T-helper 17 cell (primary cell): ENCODE measurements at regions not wholly inside any gene's neighbourhood (a gene's known extent, or its start where the extent isn't known, plus 50 kb on each side); places are given as distances from the start of the nearest gene placed in this dataset.
"Not testable (repeated sequence)": the region's sequence is repeated elsewhere in the genome, so short reads cannot be mapped to it uniquely, and the experiment has no call there.

Experiments used
- ATAC-seq: fragments of 150-1000 bp; cut with Tn5 transposase; 2 replicates; pipeline ENCODE4 v1.10.0; 2021; ENCODE audit warnings: mild to moderate bottlenecking, moderate library complexity
- DNase-seq, 3 donors: peaks; one replicate each; pipeline versions ENCODE4 v3.0.0 to v3.0.0-alpha.2; 2020 to 2021
- H3K9me3 ChIP-seq: one replicate; pipeline ENCODE4 v1.7.0; 2013; ENCODE audit warnings: low read length, mild to moderate bottlenecking; ENCODE audit not compliant: control insufficient read depth, poor library complexity, severe bottlenecking
- H3K27ac Mint-ChIP-seq: one replicate; pipeline ENCODE4 v1.8.0; 2022; ENCODE audit warnings: mild to moderate bottlenecking, moderate library complexity, mixed read lengths
- H3K27me3 Mint-ChIP-seq: one replicate; pipeline ENCODE4 v1.8.0; 2022; ENCODE audit warnings: mixed read lengths
- H3K36me3 Mint-ChIP-seq: one replicate; pipeline ENCODE4 v1.8.0; 2022; ENCODE audit warnings: low read depth, mixed read lengths
- H3K4me1 Mint-ChIP-seq: one replicate; pipeline ENCODE4 v1.8.0; 2022; ENCODE audit warnings: mild to moderate bottlenecking, mixed read lengths
- H3K4me3 Mint-ChIP-seq: one replicate; pipeline ENCODE4 v1.8.0; 2022; ENCODE audit warnings: mild to moderate bottlenecking, moderate library complexity, mixed read lengths

DNA sequence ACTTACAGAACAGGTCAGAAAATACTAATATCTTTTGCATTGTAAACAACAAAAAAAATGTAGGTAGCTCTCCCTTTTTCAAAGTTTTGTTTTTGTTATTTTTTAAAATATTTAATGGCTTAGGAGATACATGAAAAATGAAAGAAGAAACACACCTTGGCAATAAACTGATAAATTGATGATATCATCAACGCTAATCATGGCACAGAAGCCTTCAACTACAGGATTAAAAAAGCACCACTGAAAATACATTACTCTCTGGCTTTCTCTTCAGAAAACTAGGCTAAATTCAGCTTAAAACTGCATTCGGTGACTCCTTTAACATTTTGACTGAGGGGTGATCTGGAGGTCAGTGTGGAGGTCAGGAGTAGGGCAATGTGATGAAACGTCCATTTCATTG, 1018.8 kb upstream of the FANCL start:
- ATAC-seq = no peak
- no peak overlapping the region for H3K4me3 Mint-ChIP-seq
- no peaks in the 10 kb centered on the region for H3K27me3 Mint-ChIP-seq

GRCh38 chr2:59256290-59256689, 1015.2 kb upstream of the FANCL start:
- H3K9me3 ChIP-seq = no peaks in the 10 kb centered on the region
- Mint-ChIP-seq H3K4me1 (no peaks in the 10 kb centered on the region), H3K36me3 (no peaks in the 10 kb centered on the region), H3K27me3 (no peaks in the 10 kb centered on the region), H3K27ac (no peak overlapping the region), H3K4me3 (no peak overlapping the region)
- ATAC-seq (no peak), DNase-seq (no peak)

More for the DNA sequence above, 1018.8 kb upstream of the FANCL start:
- H3K9me3 ChIP-seq = no peaks in the 10 kb centered on the region
- Mint-ChIP-seq H3K27ac (no peak overlapping the region), H3K36me3 (no peaks in the 10 kb centered on the region), H3K4me1 (no peaks in the 10 kb centered on the region)
- no peak for DNase-seq

DNA sequence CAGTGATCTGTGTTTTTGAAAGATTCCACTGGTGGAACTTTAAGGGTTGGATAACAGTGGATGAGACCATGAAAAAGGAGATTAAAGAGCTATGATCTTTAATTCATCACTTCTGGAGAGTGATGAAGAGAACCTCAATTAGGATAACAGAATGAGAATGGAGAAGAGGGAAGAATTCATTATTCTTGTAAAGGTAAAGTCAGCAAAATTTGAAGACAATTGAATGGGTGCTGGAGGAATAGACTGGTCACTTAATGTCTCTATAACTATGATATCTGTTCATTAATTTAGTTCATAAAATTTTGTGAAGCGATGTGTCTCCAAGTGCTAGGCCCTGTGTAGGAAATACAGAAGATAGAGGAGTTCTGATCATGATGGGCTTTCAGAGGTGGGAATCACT, 1013.2 kb upstream of the FANCL start:
- H3K4me3 Mint-ChIP-seq = no peak overlapping the region
- no peaks in the 10 kb centered on the region for H3K4me1 Mint-ChIP-seq
- no peaks in the 10 kb centered on the region for H3K36me3 Mint-ChIP-seq
- ATAC-seq = no peak
- no peak overlapping the region for H3K27ac Mint-ChIP-seq
- H3K9me3 ChIP-seq = no peaks in the 10 kb centered on the region
- no peaks in the 10 kb centered on the region for H3K27me3 Mint-ChIP-seq
- no peak for DNase-seq

DNA sequence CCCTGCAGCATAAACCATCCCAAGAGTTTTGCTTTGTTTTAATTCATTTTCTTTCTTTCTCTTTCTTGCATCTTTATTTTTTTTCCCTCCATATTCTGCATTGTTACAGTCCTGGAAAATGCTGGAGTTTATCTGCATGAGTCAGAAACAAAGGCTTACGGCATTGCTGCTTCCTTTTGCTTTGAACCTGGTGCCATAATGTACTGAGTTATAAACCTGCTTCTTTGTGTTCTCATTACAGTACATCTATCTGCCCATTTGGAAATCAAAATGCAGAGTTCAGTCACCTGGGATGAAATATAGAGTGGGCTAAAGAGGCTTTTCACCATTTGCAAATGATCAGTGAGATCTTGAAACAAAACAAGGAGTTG, 1009.2 kb upstream of the FANCL start:
- no peak overlapping the region for H3K27ac Mint-ChIP-seq
- no peaks in the 10 kb centered on the region for H3K27me3 Mint-ChIP-seq
- ATAC-seq (no peak), DNase-seq (no peak)
- no peaks in the 10 kb centered on the region for H3K9me3 ChIP-seq
- H3K36me3 Mint-ChIP-seq = no peaks in the 10 kb centered on the region
- no peak overlapping the region for H3K4me3 Mint-ChIP-seq
- H3K4me1 Mint-ChIP-seq = no peaks in the 10 kb centered on the region

DNA sequence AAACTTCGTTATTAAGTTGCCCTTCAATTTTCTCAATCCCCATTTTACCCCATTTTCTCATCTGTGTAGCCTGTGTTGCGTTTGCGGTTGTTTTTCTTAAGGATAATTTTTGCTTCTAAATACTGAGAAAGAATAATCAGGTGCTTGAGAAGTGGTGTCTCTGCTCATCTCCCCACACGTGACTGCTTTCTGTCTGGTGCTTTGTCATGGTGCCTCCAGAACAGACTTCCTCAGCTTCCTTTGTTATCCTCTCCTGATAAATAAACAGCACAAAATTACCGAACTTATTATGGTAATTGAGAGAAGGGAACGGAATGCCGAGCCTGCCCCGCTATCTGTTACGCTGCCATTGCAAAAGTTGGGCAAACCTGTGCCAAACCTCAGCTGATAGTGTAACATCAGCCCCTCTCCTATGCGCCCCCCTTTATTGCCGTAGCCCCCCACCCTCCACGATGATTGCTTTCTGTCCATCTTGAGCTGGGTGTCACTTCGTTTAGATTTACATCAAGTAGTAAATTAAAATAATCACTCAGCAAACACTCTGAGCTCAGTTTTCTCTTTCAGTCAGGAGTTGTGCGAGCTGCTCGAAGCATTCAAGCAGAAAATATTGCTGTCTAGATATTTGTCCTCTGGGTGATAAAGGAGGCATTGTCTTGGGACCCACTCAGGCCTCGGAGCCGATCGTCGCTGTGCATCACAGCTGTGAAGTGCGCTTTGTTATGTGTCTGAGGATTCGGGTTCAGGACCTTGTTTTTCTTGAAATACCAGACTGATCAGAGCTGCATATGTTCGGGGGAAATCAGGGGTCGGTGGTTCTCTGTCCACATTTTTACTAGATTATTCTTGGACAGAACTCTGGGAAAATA, 1008.5 kb upstream of the FANCL start:
- H3K4me1 Mint-ChIP-seq = no peaks in the 10 kb centered on the region
- DNase-seq (no peak), ATAC-seq (no peak)
- no peaks in the 10 kb centered on the region for H3K36me3 Mint-ChIP-seq
- no peak overlapping the region for H3K4me3 Mint-ChIP-seq
- H3K9me3 ChIP-seq = no peaks in the 10 kb centered on the region
- H3K27ac Mint-ChIP-seq = no peak overlapping the region
- no peaks in the 10 kb centered on the region for H3K27me3 Mint-ChIP-seq

- no peaks in the 10 kb centered on the region for H3K27me3 Mint-ChIP-seq
- DNase-seq (no peak), ATAC-seq (no peak)
- no peak overlapping the region for H3K27ac Mint-ChIP-seq
- no peak overlapping the region for H3K4me3 Mint-ChIP-seq
- no peaks in the 10 kb centered on the region for H3K36me3 Mint-ChIP-seq
- no peaks in the 10 kb centered on the region for H3K4me1 Mint-ChIP-seq
- no peaks in the 10 kb centered on the region for H3K9me3 ChIP-seq
Observed at GRCh38 chr2:59239146-59239545, 998.0 kb upstream of the FANCL start.

- DNase-seq (no peak), ATAC-seq (no peak)
- no peaks in the 10 kb centered on the region for H3K4me1 Mint-ChIP-seq
- H3K9me3 ChIP-seq = no peaks in the 10 kb centered on the region
- H3K36me3 Mint-ChIP-seq = no peaks in the 10 kb centered on the region
- no peak overlapping the region for H3K27ac Mint-ChIP-seq
- H3K27me3 Mint-ChIP-seq = no peaks in the 10 kb centered on the region
- H3K4me3 Mint-ChIP-seq = no peak overlapping the region
Observed at GRCh38 chr2:59237311-59237710, 996.2 kb upstream of the FANCL start.

- DNase-seq (no peak), ATAC-seq (no peak)
- no peaks in the 10 kb centered on the region for H3K36me3 Mint-ChIP-seq
- H3K9me3 ChIP-seq = no peaks in the 10 kb centered on the region
- no peaks in the 10 kb centered on the region for H3K27me3 Mint-ChIP-seq
- H3K4me1 Mint-ChIP-seq = no peaks in the 10 kb centered on the region
- H3K27ac Mint-ChIP-seq = no peak overlapping the region
- no peak overlapping the region for H3K4me3 Mint-ChIP-seq
Observed at GRCh38 chr2:59236723-59237122, 995.6 kb upstream of the FANCL start.

- DNase-seq = no peak
- no peak for ATAC-seq
- Mint-ChIP-seq H3K4me1 (no peaks in the 10 kb centered on the region), H3K27me3 (no peaks in the 10 kb centered on the region), H3K36me3 (no peaks in the 10 kb centered on the region), H3K4me3 (no peak overlapping the region), H3K27ac (no peak overlapping the region)
- H3K9me3 ChIP-seq = no peaks in the 10 kb centered on the region
Observed at GRCh38 chr2:59233920-59234319, 992.8 kb upstream of the FANCL start.

GRCh38 chr2:59233448-59233847, 992.3 kb upstream of the FANCL start:
- no peak overlapping the region for H3K4me3 Mint-ChIP-seq
- H3K9me3 ChIP-seq = no peaks in the 10 kb centered on the region
- no peaks in the 10 kb centered on the region for H3K27me3 Mint-ChIP-seq
- DNase-seq (no peak), ATAC-seq (no peak)
- H3K36me3 Mint-ChIP-seq = no peaks in the 10 kb centered on the region
- no peak overlapping the region for H3K27ac Mint-ChIP-seq
- H3K4me1 Mint-ChIP-seq = no peaks in the 10 kb centered on the region

DNA sequence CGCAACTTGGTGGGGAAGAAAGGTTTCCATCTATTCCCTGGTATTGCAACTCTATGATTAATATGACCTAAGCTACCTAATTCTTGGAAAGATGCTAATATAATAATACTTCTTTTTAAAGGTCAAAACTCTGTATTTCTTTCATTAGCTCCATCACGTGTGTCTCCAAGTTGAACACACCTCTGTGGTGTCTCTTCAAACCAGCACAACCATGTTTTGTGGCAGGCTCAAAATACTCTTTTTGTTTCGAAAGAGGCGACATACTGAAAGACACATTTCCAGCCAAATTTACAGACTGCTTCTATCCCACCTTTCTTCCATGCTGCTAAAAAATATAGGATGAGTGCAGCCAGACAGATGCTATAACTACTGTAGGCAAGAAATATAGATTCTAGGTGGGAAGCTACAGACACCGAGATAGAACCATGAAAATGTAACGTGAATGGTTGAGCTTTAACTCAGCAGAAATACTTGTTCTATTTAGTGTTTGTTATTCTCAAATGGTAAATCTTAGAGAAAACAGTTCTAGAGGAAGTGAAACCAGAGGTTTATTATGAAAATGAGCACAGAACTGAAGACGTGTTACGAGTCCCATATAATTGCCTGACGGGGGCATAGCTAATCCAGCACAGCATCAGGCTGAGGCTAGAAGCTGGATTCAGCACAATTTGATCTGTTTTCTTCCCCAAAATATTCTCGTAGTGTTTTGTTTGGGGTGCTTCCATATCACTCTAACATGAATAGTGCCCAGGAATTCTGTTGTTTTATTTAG, 991.5 kb upstream of the FANCL start:
- DNase-seq (no peak), ATAC-seq (no peak)
- Mint-ChIP-seq H3K27ac (no peak overlapping the region), H3K36me3 (no peaks in the 10 kb centered on the region), H3K27me3 (no peaks in the 10 kb centered on the region), H3K4me3 (no peak overlapping the region), H3K4me1 (no peaks in the 10 kb centered on the region)
- no peaks in the 10 kb centered on the region for H3K9me3 ChIP-seq

DNA sequence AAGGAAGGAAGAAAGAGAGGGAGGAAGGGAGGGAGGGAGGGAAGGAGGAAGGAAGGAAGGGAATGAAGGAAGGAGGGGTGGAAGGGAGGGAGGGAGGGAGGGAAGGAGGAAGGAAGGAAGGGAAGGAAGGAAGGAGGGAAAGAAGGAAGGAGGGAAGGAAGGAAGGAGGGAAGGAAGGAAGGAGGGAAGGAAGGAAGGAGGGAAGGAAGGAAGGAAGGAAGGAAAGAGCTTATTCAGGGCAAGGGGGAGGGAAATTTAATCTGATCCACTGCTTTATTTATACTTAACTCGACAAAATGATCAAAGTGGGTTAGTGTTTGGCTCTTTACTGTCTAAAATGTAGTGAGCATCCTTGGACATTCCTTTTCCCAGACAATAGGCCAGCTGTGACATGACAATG, 985.2 kb upstream of the FANCL start:
- not testable (repeated sequence) for H3K36me3 Mint-ChIP-seq, H3K4me3 Mint-ChIP-seq, H3K27ac Mint-ChIP-seq, ATAC-seq, H3K4me1 Mint-ChIP-seq, H3K27me3 Mint-ChIP-seq, H3K9me3 ChIP-seq, DNase-seq

- no peaks in the 10 kb centered on the region for H3K9me3 ChIP-seq
- ATAC-seq (no peak), DNase-seq (no peak)
- H3K4me3 Mint-ChIP-seq = no peak overlapping the region
- no peak overlapping the region for H3K27ac Mint-ChIP-seq
- H3K27me3 Mint-ChIP-seq = no peaks in the 10 kb centered on the region
- no peaks in the 10 kb centered on the region for H3K4me1 Mint-ChIP-seq
- no peaks in the 10 kb centered on the region for H3K36me3 Mint-ChIP-seq
Observed at GRCh38 chr2:59223742-59224141, 982.6 kb upstream of the FANCL start.

GRCh38 chr2:59217360-59217759, 976.2 kb upstream of the FANCL start:
- no peak overlapping the region for H3K27ac Mint-ChIP-seq
- no peaks in the 10 kb centered on the region for H3K4me1 Mint-ChIP-seq
- no peak for DNase-seq
- no peaks in the 10 kb centered on the region for H3K36me3 Mint-ChIP-seq
- no peaks in the 10 kb centered on the region for H3K27me3 Mint-ChIP-seq
- ATAC-seq = no peak
- no peaks in the 10 kb centered on the region for H3K9me3 ChIP-seq
- no peak overlapping the region for H3K4me3 Mint-ChIP-seq
